HCT116 (cell line): ENCODE measurements at regions not wholly inside any gene's neighbourhood (a gene's known extent, or its start where the extent isn't known, plus 50 kb on each side); places are given as distances from the start of the nearest gene placed in this dataset.

Experiments used
- ATAC-seq: fragments of 200-7000 bp; cut with Tn5 transposase; 2 replicates; pipeline ENCODE4 v1.9.1; 2020; ENCODE audit warnings: mild to moderate bottlenecking, moderate library complexity
- BruUV-seq: library from RNA; stranded (reverse); fragments of 400-500 nt; replicated peaks from 2 replicates; lab custom pipeline; 2021; lab: Mats Ljungman, UMichigan
- CTCF ChIA-PET: fragments of 300-600 bp; sonication (Branson Sonifier 250); formaldehyde crosslinking; loops from one replicate; lab custom pipeline; 2021; ENCODE audit warnings: antibody characterized with exemption; lab: Charles Lee
- POLR2A ChIA-PET: fragments of 300-600, 350-600 bp; sonication (Branson Sonifier 250); formaldehyde crosslinking; loops from one replicate; lab custom pipeline; 2021; ENCODE audit warnings: antibody characterized with exemption; lab: Charles Lee
- RAD21 ChIA-PET, 2 experiments: fragments of 300-600 bp; sonication (Branson Sonifier 250); formaldehyde crosslinking; loops; one replicate each; lab custom pipeline; 2023; ENCODE audit warnings: low total read pairs in 2 of 2; ENCODE audit not compliant: uncharacterized antibody in 2 of 2, unreplicated experiment in 2 of 2, low non-redundant PET in 1 of 2; lab: Charles Lee
- DNase-seq: peaks from one replicate; pipeline ENCODE4 v3.0.0-alpha.2; 2010; ENCODE audit warnings: low read depth, low spot score
- H2AFZ ChIP-seq: fragments of 200-600 bp; shearing (Covaris generic), sonication (generic); 2 replicates; pipeline ENCODE4 v1.6.1; 2017; ENCODE audit warnings: low read depth, mixed run types, mixed read lengths, antibody characterized with exemption, low read length; ENCODE audit not compliant: poor library complexity, severe bottlenecking
- H3K27ac ChIP-seq: 2 replicates; pipeline ENCODE4 v1.5.1; 2012; ENCODE audit warnings: low read depth, low read length
- H3K27me3 ChIP-seq: fragments of 200-600 bp; sonication (generic); 2 replicates; pipeline ENCODE4 v1.6.1; 2016; ENCODE audit warnings: mixed run types, low read length, mixed read lengths; ENCODE audit not compliant: insufficient read depth
- H3K36me3 ChIP-seq, 2 experiments: fragments of 200-500 bp in 1 of 2; fragments of 200-600 bp in 1 of 2; sonication (Bioruptor generic) in 1 of 2; sonication (generic) in 1 of 2; 2 replicates each; pipeline versions ENCODE4 v1.5.1 to v1.6.1; 2014 to 2016; ENCODE audit warnings: low read length in 2 of 2, inconsistent platforms in 1 of 2, mixed read lengths in 1 of 2, mixed run types in 1 of 2; ENCODE audit not compliant: insufficient read depth in 2 of 2, control insufficient read depth in 1 of 2
- H3K4me1 ChIP-seq, 2 experiments: fragments of 200-600 bp in 1 of 2; sonication (generic) in 1 of 2; 2 replicates each; pipeline versions ENCODE4 v1.5.1 to v1.6.1; 2012 to 2017; ENCODE audit warnings: low read length in 2 of 2, inconsistent platforms in 1 of 2, mild to moderate bottlenecking in 1 of 2, mixed read lengths in 1 of 2, mixed run types in 1 of 2, moderate library complexity in 1 of 2; ENCODE audit not compliant: insufficient read depth in 2 of 2, control insufficient read depth in 1 of 2
- H3K4me2 ChIP-seq: fragments of 200-600 bp; sonication (generic); 2 replicates; pipeline ENCODE4 v1.6.1; 2017; ENCODE audit warnings: mixed run types, low read length, mixed read lengths
- H3K4me3 ChIP-seq, 2 experiments: fragments of 200-600 bp in 1 of 2; sonication (generic) in 1 of 2; replicated peaks in 1 of 2; 2 replicates each; pipeline ENCODE4 v1.5.1; 2011 to 2016; ENCODE audit warnings: low read length in 2 of 2, control low read depth in 1 of 2, low read depth in 1 of 2, mild to moderate bottlenecking in 1 of 2, mixed read lengths in 1 of 2, mixed run types in 1 of 2
- H3K79me2 ChIP-seq: fragments of 200-600 bp; sonication (generic); 2 replicates; pipeline ENCODE4 v1.6.1; 2017; ENCODE audit warnings: mild to moderate bottlenecking, mixed run types, low read length, moderate library complexity, mixed read lengths; ENCODE audit not compliant: insufficient read depth
- H3K9ac ChIP-seq: fragments of 200-600 bp; sonication (generic); 2 replicates; pipeline ENCODE4 v1.6.1; 2016; ENCODE audit warnings: low read length, mixed read lengths
- H3K9me2 ChIP-seq: fragments of 200-600 bp; sonication (generic), shearing (Covaris generic); 2 replicates; pipeline ENCODE4 v1.6.1; 2017; ENCODE audit warnings: mixed run types, mild to moderate bottlenecking, moderate library complexity; ENCODE audit not compliant: insufficient read depth
- H3K9me3 ChIP-seq, 2 experiments: fragments of 200-500 bp in 1 of 2; fragments of 200-600 bp in 1 of 2; sonication (Bioruptor generic) in 1 of 2; sonication (generic) in 1 of 2; 2 replicates each; pipeline ENCODE4 v1.6.1; 2014 to 2017; ENCODE audit warnings: low read length in 2 of 2, mixed read lengths in 2 of 2, inconsistent platforms in 1 of 2, low read depth in 1 of 2, mild to moderate bottlenecking in 1 of 2, mixed run types in 1 of 2, moderate library complexity in 1 of 2; ENCODE audit not compliant: control insufficient read depth in 1 of 2, insufficient read depth in 1 of 2
- H4K20me1 ChIP-seq: fragments of 200-600 bp; sonication (generic), shearing (Covaris generic); 2 replicates; pipeline ENCODE4 v1.6.1; 2017; ENCODE audit warnings: mixed run types, mild to moderate bottlenecking, moderate library complexity; ENCODE audit not compliant: insufficient read depth
- ATF3 ChIP-seq: IDR thresholded peaks from 2 replicates; pipeline ENCODE4 v1.6.1; 2012
- CBX3 ChIP-seq: IDR thresholded peaks from 2 replicates; pipeline ENCODE4 v1.6.1; 2012; ENCODE audit warnings: low read depth
- CEBPB ChIP-seq: IDR thresholded peaks from 2 replicates; pipeline ENCODE4 v1.6.1; 2012; ENCODE audit warnings: low read depth
- ELF1 ChIP-seq: IDR thresholded peaks from 2 replicates; pipeline ENCODE4 v1.6.1; 2012; ENCODE audit warnings: low read depth, borderline replicate concordance
- JUND ChIP-seq: IDR thresholded peaks from 2 replicates; pipeline ENCODE4 v1.6.1; 2012
- POLR2A ChIP-seq: IDR thresholded peaks from 2 replicates; pipeline ENCODE4 v1.7.0; 2011; ENCODE audit warnings: borderline replicate concordance; ENCODE audit not compliant: insufficient read depth, insufficient read length; ENCODE audit errors: extremely low read depth
- SIN3A ChIP-seq: IDR thresholded peaks from 2 replicates; pipeline ENCODE4 v1.6.1; 2012; ENCODE audit warnings: low read depth
- SP1 ChIP-seq: IDR thresholded peaks from 2 replicates; pipeline ENCODE4 v1.6.1; 2012; ENCODE audit warnings: low read depth
- SRF ChIP-seq: IDR thresholded peaks from 2 replicates; pipeline ENCODE4 v1.6.1; 2012; ENCODE audit warnings: low read depth
- YY1 ChIP-seq: IDR thresholded peaks from 2 replicates; pipeline ENCODE4 v1.6.1; 2011; ENCODE audit warnings: low read length, low read depth, moderate library complexity, mild to moderate bottlenecking; ENCODE audit not compliant: insufficient replicate concordance; ENCODE audit errors: extremely low read depth
- ZBTB33 ChIP-seq: IDR thresholded peaks from 2 replicates; pipeline ENCODE4 v1.6.1; 2011; ENCODE audit warnings: mild to moderate bottlenecking, low read length, moderate library complexity; ENCODE audit not compliant: insufficient replicate concordance; ENCODE audit errors: extremely low read depth
- ZFX ChIP-seq: fragments of 450-650 bp; IDR thresholded peaks from 2 replicates; pipeline ENCODE4 v1.6.1; 2017
- ZNF274 ChIP-seq: fragments of 200-500 bp; sonication (Bioruptor generic); IDR thresholded peaks from 2 replicates; pipeline ENCODE4 v1.6.1; 2014; ENCODE audit warnings: mild to moderate bottlenecking, low read depth, low read length, inconsistent platforms
- intact Hi-C: fragments of 100-400 bp; cut with micrococcal nuclease; formaldehyde crosslinking; loops from 2 replicates; pipeline ENCODE4 v1.10.0; 2022
- TF ChIP-seq, protein P1 (sequence below), 3 experiments: fragments of 200-600 bp in 1 of 3; sonication (generic) in 1 of 3; IDR thresholded peaks in 2 of 3; conservative IDR thresholded peaks in 1 of 3; 2 replicates each; pipeline ENCODE4 v1.5.1; 2012 to 2017; ENCODE audit warnings: low read depth in 2 of 3, low read length in 2 of 3, antibody characterized with exemption in 1 of 3, borderline replicate concordance in 1 of 3, control low read depth in 1 of 3, mild to moderate bottlenecking in 1 of 3, mixed read lengths in 1 of 3, mixed run types in 1 of 3, moderate library complexity in 1 of 3; ENCODE audit not compliant: insufficient read depth in 1 of 3

DNA sequence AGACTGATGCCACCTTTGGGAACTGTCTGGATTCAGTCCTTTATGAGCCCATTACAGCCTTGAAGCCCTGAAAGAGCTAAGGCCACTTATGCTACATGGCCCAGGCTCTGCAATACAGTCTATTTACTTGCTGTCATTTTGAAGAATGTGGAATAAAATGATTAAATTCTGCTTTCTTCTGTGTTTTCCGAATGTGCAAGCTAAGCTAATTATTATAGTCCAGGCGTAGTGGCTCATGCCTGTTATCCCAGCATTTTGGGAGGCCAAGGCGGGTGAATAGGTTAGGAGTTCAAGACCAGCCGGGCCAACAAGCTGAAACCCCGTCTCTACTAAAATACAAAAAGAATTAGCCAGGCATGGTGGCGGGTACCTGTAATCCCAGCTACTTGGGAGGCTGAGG lies 142.5 kb downstream of the TEX29 start:
- no peak overlapping the region for H3K9ac ChIP-seq
- ATAC-seq = no peak
- ChIA-PET CTCF (interaction anchor here (0.6 kb wide), 1 partner anchor 395 kb away, joined by 3 read pairs; no protein-coding TSS in a partner anchor), POLR2A (no interaction called here)
- H3K27me3 ChIP-seq = peaks cover 31% of the 10 kb centered on the region
- BruUV-seq = no TSS peak
- no peak overlapping the region for H2AFZ ChIP-seq
- TF ChIP-seq SP1 (no peak), CBX3 (no peak), SRF (no peak), YY1 (no peak), JUND (no peak), ELF1 (no peak), ZBTB33 (no peak), ZFX (no peak), ATF3 (no peak), SIN3A (no peak), ZNF274 (no peak), POLR2A (no peak), CEBPB (no peak)
- TF ChIP-seq, protein P1, sequence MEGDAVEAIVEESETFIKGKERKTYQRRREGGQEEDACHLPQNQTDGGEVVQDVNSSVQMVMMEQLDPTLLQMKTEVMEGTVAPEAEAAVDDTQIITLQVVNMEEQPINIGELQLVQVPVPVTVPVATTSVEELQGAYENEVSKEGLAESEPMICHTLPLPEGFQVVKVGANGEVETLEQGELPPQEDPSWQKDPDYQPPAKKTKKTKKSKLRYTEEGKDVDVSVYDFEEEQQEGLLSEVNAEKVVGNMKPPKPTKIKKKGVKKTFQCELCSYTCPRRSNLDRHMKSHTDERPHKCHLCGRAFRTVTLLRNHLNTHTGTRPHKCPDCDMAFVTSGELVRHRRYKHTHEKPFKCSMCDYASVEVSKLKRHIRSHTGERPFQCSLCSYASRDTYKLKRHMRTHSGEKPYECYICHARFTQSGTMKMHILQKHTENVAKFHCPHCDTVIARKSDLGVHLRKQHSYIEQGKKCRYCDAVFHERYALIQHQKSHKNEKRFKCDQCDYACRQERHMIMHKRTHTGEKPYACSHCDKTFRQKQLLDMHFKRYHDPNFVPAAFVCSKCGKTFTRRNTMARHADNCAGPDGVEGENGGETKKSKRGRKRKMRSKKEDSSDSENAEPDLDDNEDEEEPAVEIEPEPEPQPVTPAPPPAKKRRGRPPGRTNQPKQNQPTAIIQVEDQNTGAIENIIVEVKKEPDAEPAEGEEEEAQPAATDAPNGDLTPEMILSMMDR (IDR thresholded peaks at IDR 0.05 in 2 of 3, conservative IDR thresholded peaks at IDR 0.05 in 1 of 3; ENCODE audit: borderline replicate concordance in 1 of 3, insufficient read depth in 1 of 3, low read depth in 2 of 3, low read length in 2 of 3) = no peak
- TF ChIP-seq, all 23 proteins: peak for 0
- H3K79me2 ChIP-seq = no peaks in the 10 kb centered on the region
- DNase-seq = no peak
- RAD21 ChIA-PET = no interaction called here
- intact Hi-C loops = loop anchor here (5.0 to 10.0 kb wide), 2 partner anchors 391 to 518 kb away; no protein-coding TSS in a partner anchor
- H3K4me2 ChIP-seq = no peak overlapping the region
- H4K20me1 ChIP-seq = no peaks in the 10 kb centered on the region
- no peak overlapping the region for H3K27ac ChIP-seq
- H3K9me2 ChIP-seq = no peaks in the 10 kb centered on the region
- H3K36me3 ChIP-seq = no peaks in the 10 kb centered on the region
- peaks cover 0 to 5% of the 10 kb centered on the region in 2 experiments; a peak in 1 of 4 replicates for H3K9me3 ChIP-seq
- peaks cover 0 to 4% of the 10 kb centered on the region in 2 experiments; a peak in 1 of 4 replicates for H3K4me1 ChIP-seq
- no peak overlapping the region for H3K4me3 ChIP-seq
